M059J (cell line): ENCODE measurements at regions not wholly inside any gene's neighbourhood (a gene's known extent, or its start where the extent isn't known, plus 50 kb on each side); places are given as distances from the start of the nearest gene placed in this dataset.
A peak's percentile ranks its signal among the peaks of the same experiment; 100 is the strongest.
"Not testable (repeated sequence)": the region's sequence is repeated elsewhere in the genome, so short reads cannot be mapped to it uniquely, and the experiment has no call there.

Experiments used
- DNase-seq: peaks from one replicate; pipeline ENCODE4 v3.0.0-alpha.2; 2012; ENCODE audit warnings: low read depth

GRCh38 chr18:1273469-1273868 lies 368.8 kb downstream of the ADCYAP1 start:
- no peak for DNase-seq

- peak; percentile 2 for DNase-seq
Observed at GRCh38 chr18:1292167-1292566, 387.5 kb downstream of the ADCYAP1 start.

DNA sequence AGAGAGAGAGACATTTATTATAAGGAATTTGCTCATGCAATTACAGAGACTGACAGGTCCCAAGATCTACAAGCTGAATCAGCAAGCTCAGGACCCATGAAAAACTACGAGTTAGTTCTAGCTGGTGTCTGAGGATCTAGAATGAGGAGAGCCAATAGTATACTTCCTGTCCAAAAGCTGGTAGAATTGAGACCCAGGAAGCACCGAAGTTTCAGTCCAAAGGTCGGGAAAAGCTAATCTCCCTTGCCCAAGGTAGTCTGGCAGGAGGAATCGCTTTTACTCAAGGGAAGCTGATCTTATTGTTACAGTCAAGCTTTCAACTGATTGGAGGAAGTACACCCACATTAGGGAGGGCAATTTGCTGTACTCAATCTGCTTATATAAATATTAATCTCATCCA lies 389.6 kb downstream of the ADCYAP1 start:
- no peak for DNase-seq

- DNase-seq, result peak; percentile 15
Observed at GRCh38 chr18:1296237-1296636, 391.6 kb downstream of the ADCYAP1 start.

DNA sequence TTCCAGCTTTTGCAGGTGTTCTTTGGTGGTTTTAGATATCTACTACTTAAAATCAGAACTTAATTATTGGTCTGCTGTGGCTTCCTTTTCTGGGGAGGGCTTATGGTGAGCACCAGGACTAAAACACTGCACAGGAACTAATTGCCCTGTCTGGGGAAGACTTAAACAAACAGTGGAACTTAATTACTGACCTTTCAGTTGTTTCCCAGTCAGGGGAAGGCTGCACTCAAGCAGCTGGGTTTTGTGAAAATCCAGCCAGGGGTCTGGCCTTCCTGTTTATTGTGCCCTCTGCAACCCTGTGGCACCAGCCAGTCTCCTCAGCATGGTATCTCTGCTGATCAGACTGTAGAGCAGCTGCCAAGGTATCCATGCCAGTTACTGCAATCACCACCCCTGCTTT lies 398.2 kb downstream of the ADCYAP1 start:
- DNase-seq, result no peak

- DNase-seq, result no peak
Observed at GRCh38 chr18:1304392-1304992, 399.8 kb downstream of the ADCYAP1 start.

- no peak for DNase-seq
Observed at GRCh38 chr18:1306641-1307040, 402.0 kb downstream of the ADCYAP1 start.

DNA sequence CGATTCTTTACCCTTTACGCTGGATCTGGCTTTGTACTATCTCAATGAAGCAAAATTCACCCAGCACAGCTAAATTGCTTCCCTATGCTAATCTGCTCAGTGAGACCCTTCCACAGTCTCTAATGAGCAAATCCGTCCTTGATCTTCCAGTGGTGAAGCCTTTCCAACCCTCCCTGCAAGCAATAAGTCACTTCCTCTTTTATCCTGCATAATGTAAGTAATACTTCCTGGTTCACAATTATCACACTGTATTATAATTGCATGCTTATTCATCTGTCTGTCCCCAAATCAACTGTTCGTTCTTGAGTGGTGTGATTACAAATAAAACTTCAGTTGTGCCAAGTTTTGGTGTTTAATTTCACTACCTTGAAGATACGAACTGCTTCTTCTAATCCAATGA lies 404.0 kb downstream of the ADCYAP1 start:
- no peak for DNase-seq

DNA sequence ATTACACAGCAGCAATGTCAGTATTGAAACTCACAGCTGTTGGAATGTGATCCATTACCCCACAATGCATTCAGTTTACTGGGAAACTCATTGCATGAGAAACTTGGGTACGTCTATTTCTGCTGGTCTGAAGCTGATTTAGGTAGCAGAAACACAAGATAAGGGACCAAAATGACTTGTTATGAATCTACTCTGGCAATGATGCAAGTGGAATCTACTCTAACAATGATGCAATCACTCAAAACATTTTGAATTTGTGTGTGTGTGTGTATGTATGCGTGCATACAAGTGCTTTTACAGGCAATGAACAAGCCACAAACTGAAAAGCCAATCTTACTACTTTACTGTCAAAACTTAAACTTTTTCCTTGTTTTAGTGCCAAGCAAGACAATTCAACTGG lies 406.7 kb downstream of the ADCYAP1 start:
- no peak for DNase-seq

DNA sequence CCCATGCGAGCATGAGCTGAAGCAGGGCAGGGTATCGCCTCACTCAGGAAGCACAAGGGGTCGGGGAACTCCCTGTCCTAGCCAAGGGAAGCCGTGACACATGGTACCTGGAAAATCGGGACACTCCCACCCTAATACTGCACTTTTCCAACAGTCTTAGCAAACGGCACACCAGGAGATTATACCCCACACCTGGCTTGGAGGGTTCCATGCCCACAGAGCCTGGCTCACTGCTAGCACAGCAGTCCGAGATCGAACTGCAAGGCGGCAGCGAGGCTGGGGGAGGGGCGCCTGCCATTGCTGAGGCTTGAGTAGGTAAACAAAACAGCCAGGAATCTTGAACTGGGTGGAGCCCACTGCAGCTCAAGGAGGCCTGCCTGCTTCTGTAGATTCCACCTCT lies 430.7 kb downstream of the ADCYAP1 start:
- not testable (repeated sequence) for DNase-seq

GRCh38 chr18:1350931-1351450 lies 446.3 kb downstream of the ADCYAP1 start:
- no peak for DNase-seq

GRCh38 chr18:1353025-1353424 lies 448.4 kb downstream of the ADCYAP1 start:
- DNase-seq, result no peak

DNA sequence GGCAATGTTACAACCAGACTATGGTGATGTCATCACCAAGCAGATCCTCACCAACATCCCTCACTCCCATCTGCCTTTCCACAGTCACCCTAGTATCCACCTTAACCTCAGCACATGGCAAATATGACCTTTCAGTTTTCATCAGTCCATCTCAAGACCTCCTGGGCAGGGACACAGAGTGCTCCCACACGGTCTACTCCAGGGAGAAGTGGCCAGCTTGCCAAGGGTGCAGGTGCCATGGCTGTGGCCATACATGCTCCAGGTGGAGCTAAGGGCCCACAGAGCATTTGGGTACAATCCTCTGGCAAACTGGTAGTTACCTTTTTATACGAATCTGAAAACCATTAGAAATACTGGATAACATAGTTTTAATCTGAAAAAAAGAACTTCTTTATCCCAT lies 453.1 kb downstream of the ADCYAP1 start:
- DNase-seq, result no peak

GRCh38 chr18:1361936-1362335 lies 457.3 kb downstream of the ADCYAP1 start:
- no peak for DNase-seq

DNA sequence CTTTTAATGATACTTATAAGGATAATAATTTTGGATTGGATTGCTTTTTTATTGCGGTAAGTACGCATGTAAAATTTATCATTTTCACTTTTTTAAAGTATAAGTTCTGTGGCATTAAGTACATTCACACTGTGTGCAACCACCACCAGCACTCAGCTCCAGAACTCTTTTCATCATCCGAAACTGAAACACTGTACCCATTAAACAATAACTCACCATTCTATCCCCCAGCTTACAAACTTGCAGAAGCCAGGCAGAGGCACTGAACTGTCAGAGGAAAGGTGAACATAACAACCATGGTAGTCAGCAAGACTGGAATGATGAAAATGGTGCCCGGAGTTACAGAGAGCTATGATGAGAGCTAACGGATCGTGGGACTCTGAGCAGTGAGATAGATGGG lies 465.9 kb downstream of the ADCYAP1 start:
- DNase-seq, result no peak

- no peak for DNase-seq
Observed at GRCh38 chr18:1371724-1372123, 467.1 kb downstream of the ADCYAP1 start.

DNA sequence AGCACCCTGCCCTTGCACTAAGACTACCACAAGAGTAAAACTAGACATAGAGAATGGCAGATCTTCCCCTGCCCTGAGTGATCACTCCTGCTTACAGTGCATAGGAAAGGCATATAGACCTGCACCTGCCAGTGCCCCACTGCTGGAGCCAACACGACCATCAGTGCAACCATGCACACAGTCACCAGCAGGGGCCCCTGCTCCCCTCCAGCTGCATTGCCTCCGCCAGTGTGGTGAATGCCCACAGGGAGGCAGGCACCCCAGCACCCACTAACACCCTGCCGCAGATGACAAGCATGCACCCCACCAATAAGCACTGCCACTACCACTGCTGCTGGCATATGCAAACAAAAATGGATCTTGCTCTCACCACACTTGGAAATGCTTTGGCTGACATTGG lies 478.8 kb downstream of the ADCYAP1 start:
- no peak for DNase-seq

DNA sequence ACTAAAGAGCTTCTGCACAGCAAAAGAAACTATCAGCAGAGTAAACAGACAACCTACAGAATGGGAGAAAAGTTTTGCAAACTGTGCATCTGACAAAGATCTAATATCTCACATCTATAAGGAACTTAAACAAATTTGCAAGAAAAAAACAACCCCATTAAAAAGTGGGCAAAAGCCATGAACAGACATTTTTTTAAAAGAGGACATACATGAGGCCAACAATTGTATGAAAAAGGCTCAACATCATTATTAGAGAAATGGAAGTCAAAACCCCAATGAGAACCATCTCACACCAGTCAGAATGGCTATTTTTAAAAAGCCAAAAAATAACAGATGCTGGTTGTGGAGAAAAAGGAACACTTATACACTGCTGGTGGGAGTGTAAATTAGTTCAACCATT lies 483.8 kb downstream of the ADCYAP1 start:
- not testable (repeated sequence) for DNase-seq

DNA sequence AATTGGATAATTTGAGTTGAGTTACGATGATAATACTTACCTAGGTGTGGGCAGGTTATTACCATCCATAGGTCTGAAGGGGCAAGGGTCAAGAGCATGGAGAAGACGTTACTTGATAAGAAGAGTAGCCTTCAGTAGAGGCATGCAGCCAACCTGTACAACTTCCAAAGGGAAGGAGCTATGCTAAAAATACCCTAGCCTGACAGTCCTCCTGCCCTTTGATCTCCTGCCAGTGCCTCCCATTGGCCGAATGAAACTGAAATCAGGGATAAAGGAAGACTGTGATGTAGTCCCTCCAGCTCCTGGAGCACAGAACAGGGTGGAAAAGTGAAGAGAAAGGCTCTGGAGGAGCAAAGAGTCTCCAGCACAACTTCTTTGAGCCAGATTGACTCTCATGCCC lies 487.4 kb downstream of the ADCYAP1 start:
- no peak for DNase-seq

DNA sequence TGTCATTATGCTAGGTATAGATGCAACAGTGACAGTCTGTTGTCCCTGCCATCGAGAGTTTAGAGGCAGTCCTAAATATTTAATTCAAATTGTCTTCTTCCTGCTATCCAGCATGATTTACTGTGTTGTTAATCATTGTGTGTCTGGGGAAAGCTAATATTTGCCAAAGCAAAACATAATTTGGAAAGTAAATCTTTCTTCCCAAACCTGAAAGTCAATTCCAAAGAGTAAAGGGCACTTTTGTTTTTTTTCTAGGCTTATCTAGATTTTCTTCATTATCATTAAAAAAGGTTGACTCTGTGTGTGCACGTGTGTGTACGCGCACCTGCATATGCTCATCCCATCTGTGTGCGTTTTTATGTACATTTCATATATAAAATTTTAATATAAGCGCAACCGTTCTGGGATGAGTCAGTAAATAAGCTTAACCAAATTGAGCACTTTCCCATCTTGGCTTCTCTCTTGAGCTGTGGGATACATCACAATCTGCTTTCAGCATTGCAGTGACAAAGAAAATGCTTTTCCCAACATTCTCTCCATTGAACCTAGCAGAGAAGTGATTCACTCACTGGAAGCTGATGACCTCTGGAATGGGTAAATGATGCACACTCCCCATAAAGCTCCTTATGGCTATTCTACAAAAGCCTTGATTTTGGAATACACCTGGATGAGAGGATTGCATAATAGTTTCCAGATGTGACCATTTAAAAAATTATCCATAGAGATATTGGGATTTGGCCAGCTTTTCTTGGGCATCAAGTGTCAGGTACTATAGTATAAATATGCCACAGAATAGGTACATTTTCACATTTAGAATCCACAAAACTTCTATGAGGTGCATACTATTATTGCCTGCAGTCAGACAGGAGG lies 488.4 kb downstream of the ADCYAP1 start:
- DNase-seq, result no peak

GRCh38 chr18:1393929-1394328 lies 489.3 kb downstream of the ADCYAP1 start:
- no peak for DNase-seq

GRCh38 chr18:1394426-1394825 lies 489.8 kb downstream of the ADCYAP1 start:
- DNase-seq, result no peak

- DNase-seq, result no peak
Observed at GRCh38 chr18:1394966-1395365, 490.3 kb downstream of the ADCYAP1 start.
